LNCAP (cell line): ENCODE measurements at regions not wholly inside any gene's neighbourhood (a gene's known extent, or its start where the extent isn't known, plus 50 kb on each side); places are given as distances from the start of the nearest gene placed in this dataset.

Experiments used
- TF ChIP-seq, protein P1 (sequence below): fragments of 450-650 bp; IDR thresholded peaks from 2 replicates; pipeline ENCODE4 v1.5.1; 2017; ENCODE audit warnings: mild to moderate bottlenecking

DNA sequence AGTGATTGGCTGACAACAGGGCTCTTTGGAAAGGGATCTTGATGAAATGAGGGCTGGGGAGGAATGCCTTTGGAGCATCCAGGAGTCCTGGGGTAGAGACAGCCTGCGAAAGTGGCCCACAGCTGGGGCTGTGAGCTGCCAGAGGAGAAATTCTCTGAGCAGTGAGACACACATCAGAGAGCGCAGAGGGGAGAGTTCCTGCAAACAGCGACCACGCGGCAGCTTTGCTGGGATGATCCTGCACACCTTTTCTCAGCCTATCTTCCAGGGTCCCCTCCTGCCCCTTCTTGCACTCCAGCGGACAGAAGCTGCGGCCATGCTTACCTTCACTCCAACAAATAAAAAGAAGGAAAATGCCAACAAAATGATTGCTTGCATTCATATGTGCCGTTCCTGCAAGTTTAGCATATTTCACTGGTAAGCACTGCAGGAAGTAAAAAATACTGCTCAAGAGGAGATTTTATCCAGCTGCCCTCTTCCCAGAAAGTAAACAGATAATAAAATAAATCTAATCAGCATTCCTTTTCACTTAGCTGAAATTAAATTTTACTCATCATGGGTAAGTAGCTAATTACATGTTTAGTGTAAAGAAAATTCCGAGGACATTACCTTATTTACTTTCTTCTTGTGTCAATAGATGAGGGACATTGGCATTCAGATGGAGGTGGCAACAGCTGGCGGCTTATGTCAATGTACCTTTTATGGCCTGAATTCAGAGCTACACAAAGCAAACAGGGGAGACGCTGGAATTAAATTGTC, 339.9 kb upstream of the ARID1B start:
- TF ChIP-seq, protein P1, sequence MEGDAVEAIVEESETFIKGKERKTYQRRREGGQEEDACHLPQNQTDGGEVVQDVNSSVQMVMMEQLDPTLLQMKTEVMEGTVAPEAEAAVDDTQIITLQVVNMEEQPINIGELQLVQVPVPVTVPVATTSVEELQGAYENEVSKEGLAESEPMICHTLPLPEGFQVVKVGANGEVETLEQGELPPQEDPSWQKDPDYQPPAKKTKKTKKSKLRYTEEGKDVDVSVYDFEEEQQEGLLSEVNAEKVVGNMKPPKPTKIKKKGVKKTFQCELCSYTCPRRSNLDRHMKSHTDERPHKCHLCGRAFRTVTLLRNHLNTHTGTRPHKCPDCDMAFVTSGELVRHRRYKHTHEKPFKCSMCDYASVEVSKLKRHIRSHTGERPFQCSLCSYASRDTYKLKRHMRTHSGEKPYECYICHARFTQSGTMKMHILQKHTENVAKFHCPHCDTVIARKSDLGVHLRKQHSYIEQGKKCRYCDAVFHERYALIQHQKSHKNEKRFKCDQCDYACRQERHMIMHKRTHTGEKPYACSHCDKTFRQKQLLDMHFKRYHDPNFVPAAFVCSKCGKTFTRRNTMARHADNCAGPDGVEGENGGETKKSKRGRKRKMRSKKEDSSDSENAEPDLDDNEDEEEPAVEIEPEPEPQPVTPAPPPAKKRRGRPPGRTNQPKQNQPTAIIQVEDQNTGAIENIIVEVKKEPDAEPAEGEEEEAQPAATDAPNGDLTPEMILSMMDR = no peak

DNA sequence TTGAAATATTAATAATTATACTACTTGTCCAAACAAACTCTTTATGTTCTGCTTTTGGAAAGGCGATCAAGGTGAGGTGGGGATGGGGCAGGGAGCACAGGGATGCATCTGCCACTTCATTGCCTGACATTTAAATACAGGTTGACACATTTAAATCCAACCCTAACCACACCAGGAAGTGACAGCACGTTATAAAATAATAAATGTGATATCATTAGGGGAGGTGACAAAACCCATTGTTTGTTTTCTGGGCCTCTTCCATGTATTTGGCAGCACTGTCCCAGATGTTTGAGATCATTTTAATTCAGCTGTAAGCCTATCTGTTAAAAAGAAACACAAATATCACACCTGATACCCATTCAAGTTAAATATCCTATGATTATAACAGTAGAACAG, 342.4 kb upstream of the ARID1B start:
- TF ChIP-seq, protein P1 = no peak

- TF ChIP-seq, protein P1 = no peak
Measured at GRCh38 chr6:156434049-156434794, 343.0 kb upstream of the ARID1B start.

DNA sequence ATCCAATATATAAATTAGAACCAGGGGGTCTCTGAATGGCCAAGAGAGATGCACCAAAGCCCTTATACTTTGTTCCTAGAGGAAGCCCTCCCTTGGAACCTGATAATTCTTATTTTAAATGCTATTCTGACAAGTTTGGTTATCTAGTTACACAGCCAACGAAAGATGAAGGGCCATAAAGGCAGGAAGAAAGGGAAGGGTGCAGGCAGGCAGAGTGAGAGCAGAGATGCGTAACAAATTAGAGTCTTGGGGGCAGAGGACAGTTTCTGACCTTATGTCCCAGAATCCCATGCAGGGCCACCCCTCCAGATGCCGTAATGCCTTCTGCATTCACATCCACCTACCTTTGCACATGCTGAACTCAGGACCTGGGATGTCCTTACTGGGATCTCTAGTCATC, 344.6 kb upstream of the ARID1B start:
- TF ChIP-seq, protein P1 = no peak

DNA sequence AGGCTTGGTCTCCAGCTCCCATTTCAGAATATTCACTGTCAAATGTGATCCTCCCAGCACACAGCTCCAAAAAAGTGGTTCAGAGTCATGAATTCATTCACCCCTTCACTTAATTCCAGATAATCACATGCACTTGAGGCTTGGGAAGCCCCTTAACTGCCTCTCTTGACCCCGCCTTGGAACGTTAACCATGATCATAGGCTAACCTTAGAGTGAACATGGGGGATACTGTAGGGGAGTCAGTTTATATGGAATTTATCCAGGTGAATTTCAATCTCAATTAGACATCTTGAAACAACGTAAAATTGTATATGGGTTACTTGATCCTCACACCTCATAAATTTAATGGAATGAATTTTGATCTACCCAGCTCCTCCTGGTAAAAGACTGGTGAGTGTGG, 346.8 kb upstream of the ARID1B start:
- TF ChIP-seq, protein P1 = no peak

DNA sequence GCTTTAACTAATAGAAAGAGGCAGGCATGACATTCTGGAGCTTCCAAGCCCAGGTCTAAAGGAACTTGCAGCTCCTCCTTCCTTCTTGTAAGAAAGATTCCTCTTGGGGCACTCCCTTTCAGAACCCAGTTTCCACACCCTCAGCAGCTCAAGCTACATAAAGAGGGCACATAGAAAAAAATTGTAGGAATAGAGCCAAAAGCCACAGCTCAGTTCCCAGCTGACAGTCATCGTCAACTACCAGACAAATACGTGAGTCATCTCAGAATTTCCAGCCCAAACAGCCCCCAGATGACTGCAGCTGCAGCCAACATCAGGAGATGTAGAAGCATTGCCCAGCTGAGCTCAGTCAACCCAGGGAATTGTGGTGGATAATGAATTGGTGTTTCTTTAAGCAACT, 349.8 kb upstream of the ARID1B start:
- TF ChIP-seq, protein P1 = no peak

DNA sequence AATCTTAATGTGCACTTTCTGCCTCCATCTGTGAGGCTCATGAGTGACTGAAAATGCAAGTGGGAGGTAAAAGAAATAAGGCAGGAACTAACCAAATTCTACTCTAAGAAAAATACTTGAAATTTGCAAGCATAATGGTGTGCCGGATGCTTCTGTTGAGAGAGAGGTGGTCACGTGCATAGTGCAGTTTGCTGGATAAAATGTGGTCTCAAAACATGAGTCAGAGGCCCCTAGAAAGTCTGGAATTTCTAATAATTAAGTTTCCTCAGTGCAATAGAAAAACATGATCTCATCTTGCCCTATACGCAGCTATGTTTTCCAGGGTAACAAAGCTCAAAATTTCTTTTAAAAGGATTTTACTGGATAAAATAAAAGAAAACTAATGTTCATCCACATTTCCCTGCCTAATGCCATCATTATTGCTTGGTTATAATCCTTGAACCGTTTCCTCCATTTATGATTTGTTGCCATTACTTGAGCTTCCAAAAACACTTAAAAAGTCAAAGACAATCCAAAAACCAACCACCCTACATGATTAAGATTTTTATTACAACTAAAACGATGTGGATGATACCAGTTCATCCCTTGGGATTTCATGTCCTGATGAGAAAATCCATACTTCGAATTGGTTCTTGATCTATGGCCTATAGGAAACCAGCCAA, 351.7 kb upstream of the ARID1B start:
- TF ChIP-seq, protein P1 = no peak
